Endothelial cell (in vitro differentiated cells): ENCODE measurements at regions not wholly inside any gene's neighbourhood (a gene's known extent, or its start where the extent isn't known, plus 50 kb on each side); places are given as distances from the start of the nearest gene placed in this dataset.

Experiments
- DNase-seq: peaks from one replicate; pipeline ENCODE4 v3.0.0; 2021; ENCODE audit warnings: low spot score
- H3K27ac Mint-ChIP-seq: one replicate; pipeline ENCODE4 v1.8.0; 2021; ENCODE audit warnings: mixed read lengths, inconsistent platforms; ENCODE audit not compliant: unreplicated experiment
- H3K27me3 Mint-ChIP-seq: one replicate; pipeline ENCODE4 v1.8.0; 2021; ENCODE audit warnings: mild to moderate bottlenecking, moderate library complexity, mixed read lengths, inconsistent platforms; ENCODE audit not compliant: unreplicated experiment
- H3K36me3 Mint-ChIP-seq: one replicate; pipeline ENCODE4 v1.8.0; 2021; ENCODE audit warnings: mild to moderate bottlenecking, low read depth, mixed read lengths, inconsistent platforms; ENCODE audit not compliant: unreplicated experiment
- H3K4me1 Mint-ChIP-seq: one replicate; pipeline ENCODE4 v1.8.0; 2021; ENCODE audit warnings: mild to moderate bottlenecking, mixed read lengths, inconsistent platforms; ENCODE audit not compliant: unreplicated experiment
- H3K4me3 Mint-ChIP-seq: one replicate; pipeline ENCODE4 v1.8.0; 2021; ENCODE audit warnings: mild to moderate bottlenecking, mixed read lengths, inconsistent platforms; ENCODE audit not compliant: unreplicated experiment
- H3K9me3 Mint-ChIP-seq: one replicate; pipeline ENCODE4 v1.8.0; 2021; ENCODE audit warnings: mixed read lengths, inconsistent platforms; ENCODE audit not compliant: unreplicated experiment
- TF ChIP-seq, protein P1 (sequence below): fragments of 200-600 bp; sonication (generic); IDR thresholded peaks from one replicate; pipeline ENCODE4 v1.5.0; 2021; ENCODE audit warnings: antibody characterized with exemption; ENCODE audit not compliant: unreplicated experiment

DNA sequence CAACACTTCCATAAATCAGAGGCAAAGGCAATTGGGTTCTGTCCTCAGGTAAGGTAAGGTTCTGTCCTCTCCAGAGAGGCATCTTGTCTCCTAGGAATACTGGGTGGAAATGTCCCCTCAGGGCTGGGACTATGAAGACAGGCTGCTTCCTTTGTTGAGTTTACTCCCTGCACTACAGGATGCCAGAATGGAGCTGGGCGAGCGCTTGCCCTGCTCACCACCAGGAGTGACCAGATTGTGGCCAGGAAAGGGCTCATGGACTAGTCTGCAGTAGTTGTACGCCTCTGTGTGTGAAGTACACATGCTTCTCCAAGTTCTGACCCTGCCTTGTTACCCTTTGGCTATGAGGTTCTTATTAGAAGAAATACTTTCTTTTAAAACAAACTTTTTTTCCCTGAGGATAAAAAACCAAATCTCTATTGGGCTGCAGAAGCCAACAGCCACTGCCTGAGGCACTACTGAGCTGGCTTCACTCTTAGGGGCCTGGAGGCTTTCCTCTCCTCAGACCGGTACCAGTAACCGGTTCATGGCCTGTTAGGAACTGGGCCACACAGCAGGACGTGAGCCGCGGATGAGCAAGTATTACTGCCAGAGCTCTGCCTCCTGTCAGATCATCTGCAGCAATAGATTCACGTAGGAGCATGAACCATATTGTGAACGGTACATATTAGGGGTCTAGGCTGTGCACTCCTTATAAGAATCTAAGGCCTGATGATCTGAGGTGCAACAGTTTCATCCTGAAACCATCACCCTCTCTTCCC lies 83.2 kb downstream of the DHRS2 start:
- TF ChIP-seq, protein P1, sequence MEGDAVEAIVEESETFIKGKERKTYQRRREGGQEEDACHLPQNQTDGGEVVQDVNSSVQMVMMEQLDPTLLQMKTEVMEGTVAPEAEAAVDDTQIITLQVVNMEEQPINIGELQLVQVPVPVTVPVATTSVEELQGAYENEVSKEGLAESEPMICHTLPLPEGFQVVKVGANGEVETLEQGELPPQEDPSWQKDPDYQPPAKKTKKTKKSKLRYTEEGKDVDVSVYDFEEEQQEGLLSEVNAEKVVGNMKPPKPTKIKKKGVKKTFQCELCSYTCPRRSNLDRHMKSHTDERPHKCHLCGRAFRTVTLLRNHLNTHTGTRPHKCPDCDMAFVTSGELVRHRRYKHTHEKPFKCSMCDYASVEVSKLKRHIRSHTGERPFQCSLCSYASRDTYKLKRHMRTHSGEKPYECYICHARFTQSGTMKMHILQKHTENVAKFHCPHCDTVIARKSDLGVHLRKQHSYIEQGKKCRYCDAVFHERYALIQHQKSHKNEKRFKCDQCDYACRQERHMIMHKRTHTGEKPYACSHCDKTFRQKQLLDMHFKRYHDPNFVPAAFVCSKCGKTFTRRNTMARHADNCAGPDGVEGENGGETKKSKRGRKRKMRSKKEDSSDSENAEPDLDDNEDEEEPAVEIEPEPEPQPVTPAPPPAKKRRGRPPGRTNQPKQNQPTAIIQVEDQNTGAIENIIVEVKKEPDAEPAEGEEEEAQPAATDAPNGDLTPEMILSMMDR, result no peak
- H3K4me1 Mint-ChIP-seq, result no peaks in the 10 kb centered on the region
- no peak for DNase-seq
- H3K27me3 Mint-ChIP-seq, result no peaks in the 10 kb centered on the region
- no peaks in the 10 kb centered on the region for H3K36me3 Mint-ChIP-seq
- no peak overlapping the region for H3K4me3 Mint-ChIP-seq
- no peak overlapping the region for H3K27ac Mint-ChIP-seq
- H3K9me3 Mint-ChIP-seq, result no peaks in the 10 kb centered on the region

DNA sequence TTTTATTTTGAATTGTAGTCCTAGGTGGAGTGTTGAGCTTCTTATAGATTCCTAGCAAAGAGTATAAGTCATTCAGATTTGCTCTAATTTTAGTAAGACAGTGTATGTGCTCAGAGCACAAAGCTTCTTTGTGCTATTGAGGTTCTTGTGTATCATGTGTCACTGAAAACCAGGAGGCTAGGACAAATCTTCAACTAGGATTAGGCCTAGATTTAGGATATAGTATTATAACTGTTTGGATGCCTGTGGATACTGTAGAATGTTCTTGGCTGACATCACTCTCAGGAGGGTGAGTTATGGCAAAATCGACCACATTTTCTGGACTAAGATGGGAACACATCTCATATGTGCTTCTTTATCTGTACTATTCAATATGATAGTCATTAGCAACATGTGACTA lies 86.5 kb downstream of the DHRS2 start:
- TF ChIP-seq, protein P1, result no peak
- peaks cover 6% of the 10 kb centered on the region for H3K27me3 Mint-ChIP-seq
- H3K27ac Mint-ChIP-seq, result no peak overlapping the region
- no peaks in the 10 kb centered on the region for H3K36me3 Mint-ChIP-seq
- H3K4me3 Mint-ChIP-seq, result no peak overlapping the region
- peaks cover 4% of the 10 kb centered on the region for H3K4me1 Mint-ChIP-seq
- no peaks in the 10 kb centered on the region for H3K9me3 Mint-ChIP-seq
- DNase-seq, result no peak

DNA sequence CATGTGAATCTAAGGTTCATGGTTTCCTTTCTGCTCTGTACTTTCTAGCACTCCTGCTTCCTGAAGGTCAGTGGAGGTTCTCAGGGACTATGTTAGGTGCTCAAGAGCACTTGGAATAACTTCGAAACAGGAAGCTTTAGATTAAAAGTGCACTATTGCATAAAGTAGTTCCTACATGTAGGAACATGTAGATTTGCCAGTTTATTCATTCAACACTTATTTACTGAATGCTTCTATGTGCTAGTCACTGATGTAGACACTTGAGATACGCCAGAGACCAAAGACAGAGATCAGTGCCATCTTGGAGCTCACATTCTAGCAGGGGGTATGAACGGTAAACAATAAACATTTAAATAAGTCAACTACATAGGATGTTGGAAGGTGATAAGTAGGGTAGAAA lies 87.7 kb downstream of the DHRS2 start:
- Mint-ChIP-seq H3K27me3 (peaks cover 6% of the 10 kb centered on the region), H3K4me1 (peaks cover 4% of the 10 kb centered on the region), H3K27ac (no peak overlapping the region), H3K36me3 (no peaks in the 10 kb centered on the region), H3K4me3 (no peak overlapping the region), H3K9me3 (no peaks in the 10 kb centered on the region)
- DNase-seq, result no peak
- TF ChIP-seq, protein P1, result no peak

DNA sequence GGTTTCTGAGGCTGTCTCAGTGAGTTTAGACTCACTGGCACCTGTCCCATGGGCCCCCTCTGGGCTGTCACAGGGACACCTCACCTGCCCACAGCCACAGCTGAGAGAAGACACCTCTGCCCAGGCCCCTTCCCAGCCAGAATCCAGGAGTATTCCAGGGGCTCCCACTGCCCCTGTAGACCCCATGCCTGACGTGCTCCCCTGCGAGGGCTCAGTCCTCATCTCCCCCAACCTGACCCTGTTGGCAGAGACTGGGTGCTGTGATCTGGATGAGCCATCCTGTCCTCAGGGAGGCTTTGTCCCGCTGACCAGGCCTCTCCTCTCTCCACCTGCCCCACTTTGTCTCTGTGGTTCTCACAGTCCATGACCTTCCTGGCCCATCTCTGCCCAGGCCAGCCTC lies 89.4 kb downstream of the DHRS2 start:
- Mint-ChIP-seq H3K4me3 (no peak overlapping the region), H3K9me3 (no peaks in the 10 kb centered on the region), H3K27me3 (peaks cover 8% of the 10 kb centered on the region), H3K4me1 (peaks cover 4% of the 10 kb centered on the region), H3K27ac (no peak overlapping the region), H3K36me3 (no peaks in the 10 kb centered on the region)
- TF ChIP-seq, protein P1, result no peak
- DNase-seq, result no peak

DNA sequence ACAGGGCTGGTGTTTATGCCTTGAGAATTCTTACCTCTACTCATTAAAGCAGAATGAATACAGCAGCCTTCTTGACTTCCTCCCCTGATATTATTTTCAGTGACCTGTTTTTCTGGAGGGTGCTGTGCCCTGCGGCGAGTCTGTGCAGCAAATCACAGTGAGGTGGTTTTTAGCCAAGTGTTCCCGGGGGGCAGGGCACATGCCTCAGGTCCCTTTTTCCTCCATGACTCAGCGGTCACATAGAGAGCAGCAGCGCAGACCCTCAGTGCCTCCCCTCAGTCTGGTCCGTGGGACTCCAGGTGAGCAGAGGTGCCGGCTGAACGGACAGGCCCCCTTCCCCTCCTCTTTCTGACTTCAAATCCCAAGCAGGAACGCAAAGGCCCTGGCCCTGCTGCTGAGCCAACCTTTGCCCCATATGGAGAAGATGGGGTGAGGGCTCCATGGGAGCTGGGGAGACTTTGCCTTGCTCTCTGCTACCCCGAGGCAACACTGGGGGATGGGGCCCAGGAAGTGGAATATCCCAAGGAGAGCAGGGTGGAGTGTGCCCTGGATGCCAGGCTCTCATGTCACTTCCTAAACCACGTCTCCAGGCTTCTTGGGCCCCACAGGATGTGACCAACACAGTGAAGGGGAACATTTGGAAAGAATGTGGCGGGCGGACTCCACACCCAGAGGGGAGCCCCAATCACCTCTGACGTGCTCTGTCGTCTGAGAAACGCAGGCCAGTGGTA lies 90.0 kb downstream of the DHRS2 start:
- Mint-ChIP-seq H3K9me3 (no peaks in the 10 kb centered on the region), H3K27me3 (peaks cover 8% of the 10 kb centered on the region), H3K4me1 (peaks cover 4% of the 10 kb centered on the region), H3K27ac (no peak overlapping the region), H3K4me3 (no peak overlapping the region), H3K36me3 (no peaks in the 10 kb centered on the region)
- no peak for DNase-seq
- TF ChIP-seq, protein P1, result no peak
